Activated CD4-positive, alpha-beta T cell treated with anti-CD3 and anti-CD28 coated beads, Interleukin-2, amount 10 ng/mL, durations not matched to agents 24 days and 14 days (primary cell): ENCODE measurements at regions not wholly inside any gene's neighbourhood (a gene's known extent, or its start where the extent isn't known, plus 50 kb on each side); places are given as distances from the start of the nearest gene placed in this dataset.

Experiments
- DNase-seq: peaks from one replicate; pipeline ENCODE4 v3.0.0; 2022
- H3K27ac Mint-ChIP-seq: one replicate; pipeline ENCODE4 v1.8.0; 2022; ENCODE audit warnings: mild to moderate bottlenecking, mixed read lengths
- H3K27me3 Mint-ChIP-seq: one replicate; pipeline ENCODE4 v1.8.0; 2022; ENCODE audit warnings: mixed read lengths
- H3K36me3 Mint-ChIP-seq: one replicate; pipeline ENCODE4 v1.8.0; 2022; ENCODE audit warnings: low read depth, mild to moderate bottlenecking, mixed read lengths
- H3K4me1 Mint-ChIP-seq: one replicate; pipeline ENCODE4 v1.8.0; 2021; ENCODE audit warnings: mixed read lengths
- H3K4me3 Mint-ChIP-seq: one replicate; pipeline ENCODE4 v1.8.0; 2022; ENCODE audit warnings: mild to moderate bottlenecking, moderate library complexity, mixed read lengths
- H3K9me3 Mint-ChIP-seq: one replicate; pipeline ENCODE4 v1.8.0; 2021; ENCODE audit warnings: mixed read lengths
- intact Hi-C: fragments of 100-400 bp; cut with micrococcal nuclease; formaldehyde crosslinking; loops from one replicate; pipeline ENCODE4 v1.15.1; 2023

DNA sequence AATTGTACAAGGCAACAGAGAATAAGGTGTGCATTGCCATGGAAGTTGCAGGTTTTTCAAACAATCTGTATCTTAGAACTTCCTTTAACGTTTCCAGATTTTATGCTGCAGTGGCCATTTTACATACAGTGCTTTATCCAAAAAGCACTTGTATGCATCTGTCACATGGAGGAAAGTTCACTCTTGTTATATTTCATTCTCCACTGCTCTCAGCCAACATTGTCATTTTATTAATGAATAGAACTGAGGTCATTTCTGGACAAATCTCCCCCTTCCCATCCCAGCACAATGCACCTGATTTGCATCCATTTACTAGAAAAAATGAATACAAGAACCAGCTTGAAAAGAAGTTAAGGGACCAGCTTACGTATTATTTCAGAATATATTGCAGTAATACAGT, 342.0 kb downstream of the USP25 start:
- H3K27me3 Mint-ChIP-seq = no peaks in the 10 kb centered on the region
- DNase-seq = no peak
- no peak overlapping the region for H3K27ac Mint-ChIP-seq
- H3K9me3 Mint-ChIP-seq = no peaks in the 10 kb centered on the region
- no peak overlapping the region for H3K4me3 Mint-ChIP-seq
- intact Hi-C loops = no loop called here
- no peaks in the 10 kb centered on the region for H3K4me1 Mint-ChIP-seq
- H3K36me3 Mint-ChIP-seq = no peaks in the 10 kb centered on the region

DNA sequence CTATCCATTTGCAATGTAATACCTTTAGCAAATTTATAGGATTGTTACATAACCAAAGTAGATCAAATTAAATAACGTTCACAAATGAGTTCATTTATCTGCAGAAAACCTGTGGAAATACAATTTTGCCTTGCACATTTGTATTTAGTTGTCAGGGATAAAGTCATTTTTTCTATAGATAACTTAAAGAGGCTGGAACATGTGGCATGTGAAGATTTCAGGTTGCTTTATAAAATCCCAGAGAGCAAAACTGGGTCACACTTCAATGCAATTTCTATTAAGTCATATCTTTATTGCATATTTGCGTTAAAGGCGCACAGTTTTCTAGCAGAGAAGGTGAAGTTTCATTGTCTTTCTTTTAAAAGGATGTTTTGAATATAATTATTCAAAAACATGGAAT, 342.4 kb downstream of the USP25 start:
- H3K4me1 Mint-ChIP-seq = no peaks in the 10 kb centered on the region
- no peaks in the 10 kb centered on the region for H3K27me3 Mint-ChIP-seq
- no peak for DNase-seq
- intact Hi-C loops = no loop called here
- no peaks in the 10 kb centered on the region for H3K9me3 Mint-ChIP-seq
- no peak overlapping the region for H3K4me3 Mint-ChIP-seq
- no peak overlapping the region for H3K27ac Mint-ChIP-seq
- no peaks in the 10 kb centered on the region for H3K36me3 Mint-ChIP-seq

DNA sequence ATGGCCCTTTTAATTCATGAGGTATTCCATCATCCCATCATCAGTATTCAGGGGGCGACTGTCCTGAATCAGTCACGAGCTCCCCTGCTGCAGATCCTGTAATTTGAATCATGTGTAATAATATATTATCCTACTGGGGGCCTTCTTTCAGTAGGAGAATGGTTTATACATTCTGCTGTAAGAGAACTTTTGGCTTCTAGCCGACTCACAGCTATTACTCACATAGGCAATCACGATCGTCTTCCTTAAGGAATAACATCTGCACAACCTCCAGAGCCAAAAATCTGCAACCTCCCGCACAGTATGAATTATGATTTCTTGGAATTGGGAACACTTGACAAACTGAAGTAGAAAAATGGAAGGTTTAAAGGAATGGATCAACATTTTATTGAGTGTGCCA, 343.0 kb downstream of the USP25 start:
- no peaks in the 10 kb centered on the region for H3K27me3 Mint-ChIP-seq
- intact Hi-C loops = no loop called here

DNA sequence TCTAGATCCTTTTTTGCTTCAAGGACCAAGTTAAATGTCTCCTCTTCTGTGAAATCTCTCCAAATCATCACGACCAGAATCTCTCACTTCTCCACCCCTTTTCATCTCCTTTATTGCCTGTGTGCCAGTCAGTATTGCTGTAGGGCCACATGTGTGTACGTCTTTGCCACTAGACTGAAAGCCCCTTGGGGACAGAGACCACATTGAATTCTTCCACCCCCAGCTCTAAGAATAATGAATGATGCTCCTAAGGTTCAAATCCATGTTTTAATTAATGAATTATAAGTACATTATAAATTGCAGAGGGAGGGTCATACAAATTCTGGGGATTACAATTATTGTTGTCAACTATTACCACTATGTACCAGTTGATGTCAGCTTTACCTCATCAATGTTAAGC, 343.8 kb downstream of the USP25 start:
- no peak overlapping the region for H3K4me3 Mint-ChIP-seq
- H3K36me3 Mint-ChIP-seq = no peaks in the 10 kb centered on the region
- H3K9me3 Mint-ChIP-seq = no peaks in the 10 kb centered on the region
- H3K4me1 Mint-ChIP-seq = no peaks in the 10 kb centered on the region
- no peaks in the 10 kb centered on the region for H3K27me3 Mint-ChIP-seq
- intact Hi-C loops = no loop called here
- DNase-seq = no peak
- H3K27ac Mint-ChIP-seq = no peak overlapping the region

More for the DNA sequence above, 343.0 kb downstream of the USP25 start:
- no peaks in the 10 kb centered on the region for H3K9me3 Mint-ChIP-seq
- H3K27ac Mint-ChIP-seq = no peak overlapping the region
- H3K4me1 Mint-ChIP-seq = no peaks in the 10 kb centered on the region
- H3K36me3 Mint-ChIP-seq = no peaks in the 10 kb centered on the region
- H3K4me3 Mint-ChIP-seq = no peak overlapping the region
- DNase-seq = no peak

DNA sequence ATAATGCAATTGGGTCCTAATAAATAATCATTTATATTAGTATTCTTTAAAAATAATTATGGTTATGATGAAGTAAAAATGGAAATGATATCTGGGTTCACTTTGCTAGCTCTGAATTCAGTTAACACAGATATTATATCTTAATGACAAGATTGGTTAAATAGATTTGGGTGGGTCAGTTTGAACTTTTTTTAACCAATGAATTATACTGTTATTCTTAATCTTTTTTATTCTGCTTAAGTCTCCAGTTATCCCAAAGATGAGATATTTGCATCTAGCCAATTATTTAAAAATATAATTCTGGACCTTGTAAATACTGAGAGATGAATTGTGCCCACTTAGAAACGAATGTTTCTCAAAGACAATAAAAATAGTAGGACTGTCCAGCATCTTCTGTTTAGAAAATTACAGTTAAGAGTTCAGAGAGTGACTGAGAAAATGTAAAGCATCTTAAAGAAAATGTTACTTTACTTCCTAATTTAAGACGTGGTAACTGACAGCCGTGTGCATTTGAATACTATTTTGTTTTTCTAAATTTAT, 345.2 kb downstream of the USP25 start:
- Mint-ChIP-seq H3K9me3 (no peaks in the 10 kb centered on the region), H3K36me3 (no peaks in the 10 kb centered on the region), H3K4me1 (no peaks in the 10 kb centered on the region), H3K27me3 (no peaks in the 10 kb centered on the region), H3K27ac (no peak overlapping the region), H3K4me3 (no peak overlapping the region)
- intact Hi-C loops = no loop called here
- DNase-seq = no peak

DNA sequence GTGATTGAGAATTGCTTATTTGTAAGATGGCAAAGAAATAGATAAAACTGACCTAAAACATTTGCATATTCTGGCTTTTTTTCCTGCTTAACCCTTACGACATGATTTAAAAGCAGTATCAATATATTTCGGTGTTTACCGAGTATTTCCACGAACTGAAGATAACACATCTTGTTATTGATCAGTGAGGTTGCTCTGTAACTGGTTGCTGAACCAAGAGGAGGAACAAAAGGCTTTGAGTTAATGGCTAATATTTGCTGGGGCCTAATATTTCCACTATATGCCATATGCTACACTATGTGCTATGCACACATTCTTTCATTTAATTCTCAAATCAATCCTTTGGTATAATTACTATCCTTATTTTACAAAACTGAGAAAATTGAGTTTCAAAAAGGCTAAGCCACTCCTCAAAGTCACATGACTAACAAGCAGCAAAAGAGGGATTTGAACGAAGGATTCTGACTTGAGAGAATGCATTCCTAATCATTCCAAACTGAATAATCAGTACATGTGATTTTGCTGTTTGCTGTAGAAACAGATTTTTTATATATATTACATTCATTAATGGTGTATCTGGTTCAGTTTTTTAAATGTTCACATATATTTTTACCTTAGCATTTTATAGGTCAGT, 346.0 kb downstream of the USP25 start:
- H3K27ac Mint-ChIP-seq = no peak overlapping the region
- no peak overlapping the region for H3K4me3 Mint-ChIP-seq
- H3K4me1 Mint-ChIP-seq = no peaks in the 10 kb centered on the region
- intact Hi-C loops = no loop called here
- H3K36me3 Mint-ChIP-seq = no peaks in the 10 kb centered on the region
- DNase-seq = no peak
- no peaks in the 10 kb centered on the region for H3K27me3 Mint-ChIP-seq
- no peaks in the 10 kb centered on the region for H3K9me3 Mint-ChIP-seq

DNA sequence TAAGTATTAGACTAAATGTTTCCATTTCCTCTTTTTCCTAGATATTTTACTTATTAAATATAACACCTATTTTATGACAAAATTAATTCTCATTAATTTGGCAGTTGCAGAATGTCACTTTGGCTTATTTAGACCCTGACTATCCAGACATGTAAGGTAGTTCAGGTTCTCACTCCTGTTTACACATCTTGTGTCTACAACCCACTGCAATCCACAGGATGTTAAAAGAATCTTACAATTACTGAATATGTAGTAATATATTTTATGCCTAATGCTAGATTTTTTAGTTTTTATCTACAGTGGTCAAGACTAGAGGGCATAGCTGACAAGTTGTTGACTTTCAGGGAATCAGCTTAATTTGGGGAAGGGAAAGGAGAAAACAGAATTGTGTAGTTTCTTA, 346.7 kb downstream of the USP25 start:
- H3K36me3 Mint-ChIP-seq = no peaks in the 10 kb centered on the region
- no peak overlapping the region for H3K27ac Mint-ChIP-seq
- no peak overlapping the region for H3K4me3 Mint-ChIP-seq
- intact Hi-C loops = no loop called here
- DNase-seq = no peak
- H3K27me3 Mint-ChIP-seq = no peaks in the 10 kb centered on the region
- no peaks in the 10 kb centered on the region for H3K9me3 Mint-ChIP-seq
- no peaks in the 10 kb centered on the region for H3K4me1 Mint-ChIP-seq

DNA sequence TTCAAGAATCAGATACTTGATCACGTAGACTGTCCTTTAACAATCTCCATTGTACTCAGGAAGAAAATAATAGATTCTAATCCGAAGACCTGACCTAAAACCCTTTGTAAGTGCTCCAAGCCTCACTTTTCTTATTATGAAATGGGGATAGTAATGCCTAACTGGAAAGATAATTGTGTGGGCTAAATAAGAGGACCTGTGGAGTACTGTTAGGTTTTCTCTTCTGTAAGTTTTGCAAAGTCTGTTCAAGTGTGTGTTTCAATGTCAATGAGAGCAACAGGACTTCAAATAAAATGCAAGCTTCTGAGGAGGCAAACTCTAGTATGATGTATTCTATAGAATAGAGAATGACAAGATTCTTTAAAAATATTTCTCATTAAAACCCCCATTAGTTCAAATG, 348.6 kb downstream of the USP25 start:
- intact Hi-C loops = no loop called here
- no peaks in the 10 kb centered on the region for H3K4me1 Mint-ChIP-seq
- no peak overlapping the region for H3K27ac Mint-ChIP-seq
- no peak overlapping the region for H3K4me3 Mint-ChIP-seq
- DNase-seq = no peak
- H3K36me3 Mint-ChIP-seq = no peaks in the 10 kb centered on the region
- no peaks in the 10 kb centered on the region for H3K27me3 Mint-ChIP-seq
- no peaks in the 10 kb centered on the region for H3K9me3 Mint-ChIP-seq

DNA sequence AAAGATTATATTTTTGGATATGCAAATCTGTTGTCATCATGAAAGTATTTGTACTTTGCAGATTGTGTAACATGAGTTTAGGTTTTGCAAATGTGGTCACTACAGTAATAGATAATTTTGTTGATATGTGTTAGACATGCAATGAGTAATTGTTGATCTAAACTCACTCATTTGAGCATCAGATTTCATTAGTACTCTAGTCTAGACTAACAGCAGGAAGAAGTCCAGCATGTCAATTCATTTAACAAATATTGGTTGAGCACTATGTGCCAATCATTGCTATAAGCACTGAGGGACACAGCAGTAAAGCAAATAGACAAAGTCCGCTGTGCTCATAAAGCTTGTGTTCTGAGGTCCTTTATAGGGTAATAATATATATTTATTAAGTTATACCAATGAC, 350.0 kb downstream of the USP25 start:
- no peaks in the 10 kb centered on the region for H3K27me3 Mint-ChIP-seq
- no peak overlapping the region for H3K4me3 Mint-ChIP-seq
- no peaks in the 10 kb centered on the region for H3K36me3 Mint-ChIP-seq
- intact Hi-C loops = loop anchor here (5.0 kb wide), 1 partner anchor 252 kb away; no protein-coding TSS in a partner anchor
- no peaks in the 10 kb centered on the region for H3K9me3 Mint-ChIP-seq
- no peaks in the 10 kb centered on the region for H3K4me1 Mint-ChIP-seq
- DNase-seq = no peak
- H3K27ac Mint-ChIP-seq = no peak overlapping the region

DNA sequence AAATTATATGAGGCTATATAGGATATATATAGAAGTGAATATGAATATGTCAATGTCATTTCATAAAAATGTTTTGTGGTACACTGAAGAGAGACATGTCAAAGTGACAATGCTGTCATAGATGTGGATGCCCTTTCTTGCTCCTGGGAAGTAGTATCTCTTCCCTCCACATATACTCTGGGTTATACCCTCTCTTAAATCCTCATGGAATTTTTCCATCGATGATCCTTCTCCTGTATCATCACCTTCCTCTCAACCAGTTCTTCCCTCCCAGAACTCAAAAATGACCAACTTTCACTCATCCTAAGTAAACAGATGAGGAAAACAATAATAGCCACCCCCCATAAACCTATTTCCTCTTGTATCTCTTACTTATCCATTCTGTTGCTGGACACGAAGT, 351.5 kb downstream of the USP25 start:
- no peak overlapping the region for H3K27ac Mint-ChIP-seq
- H3K4me3 Mint-ChIP-seq = no peak overlapping the region
- H3K36me3 Mint-ChIP-seq = no peaks in the 10 kb centered on the region
- no peaks in the 10 kb centered on the region for H3K9me3 Mint-ChIP-seq
- H3K4me1 Mint-ChIP-seq = no peaks in the 10 kb centered on the region
- intact Hi-C loops = loop anchor here (5.0 kb wide), 1 partner anchor 251 kb away; no protein-coding TSS in a partner anchor
- no peaks in the 10 kb centered on the region for H3K27me3 Mint-ChIP-seq
- no peak for DNase-seq

DNA sequence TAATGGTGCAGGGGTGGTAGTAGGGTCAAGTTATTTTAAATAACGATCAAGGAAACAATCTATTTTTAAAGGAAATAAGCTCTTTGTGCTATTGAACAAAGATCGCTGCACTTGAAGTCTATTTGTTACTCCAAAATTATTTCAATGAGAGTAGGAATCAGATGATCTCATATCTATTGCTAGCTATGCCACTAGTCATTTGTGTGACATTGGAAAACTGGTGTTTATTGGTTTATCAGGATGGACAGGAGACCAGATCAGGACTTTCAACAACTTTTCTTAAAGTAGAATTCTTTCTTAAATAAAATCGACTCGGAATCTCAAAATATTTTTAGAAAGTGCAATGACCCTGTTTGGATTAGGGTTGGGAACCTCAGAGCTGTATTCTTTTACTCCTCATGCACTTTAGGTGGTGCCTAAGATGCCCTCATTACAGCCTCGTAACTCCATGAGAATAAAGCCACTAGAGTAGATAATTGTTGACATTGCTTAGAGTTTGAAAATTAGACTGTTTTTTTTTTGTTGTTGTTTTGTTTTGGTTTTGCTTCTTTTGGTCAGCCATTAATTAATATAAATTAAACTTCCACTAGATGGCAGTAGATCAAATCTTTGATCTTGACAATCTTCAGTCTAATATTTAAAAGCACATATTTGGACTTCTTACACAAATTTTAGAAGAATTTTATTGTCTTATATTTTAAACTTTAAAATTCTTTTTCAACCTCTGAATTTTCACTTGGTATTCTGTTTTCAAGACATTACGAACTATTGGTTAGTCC, 352.4 kb downstream of the USP25 start:
- Mint-ChIP-seq H3K27ac (no peak overlapping the region), H3K4me3 (no peak overlapping the region), H3K4me1 (no peaks in the 10 kb centered on the region), H3K9me3 (no peaks in the 10 kb centered on the region), H3K27me3 (no peaks in the 10 kb centered on the region), H3K36me3 (no peaks in the 10 kb centered on the region)
- no peak for DNase-seq
- intact Hi-C loops = loop anchor here (5.0 kb wide), 1 partner anchor 250 kb away; no protein-coding TSS in a partner anchor

DNA sequence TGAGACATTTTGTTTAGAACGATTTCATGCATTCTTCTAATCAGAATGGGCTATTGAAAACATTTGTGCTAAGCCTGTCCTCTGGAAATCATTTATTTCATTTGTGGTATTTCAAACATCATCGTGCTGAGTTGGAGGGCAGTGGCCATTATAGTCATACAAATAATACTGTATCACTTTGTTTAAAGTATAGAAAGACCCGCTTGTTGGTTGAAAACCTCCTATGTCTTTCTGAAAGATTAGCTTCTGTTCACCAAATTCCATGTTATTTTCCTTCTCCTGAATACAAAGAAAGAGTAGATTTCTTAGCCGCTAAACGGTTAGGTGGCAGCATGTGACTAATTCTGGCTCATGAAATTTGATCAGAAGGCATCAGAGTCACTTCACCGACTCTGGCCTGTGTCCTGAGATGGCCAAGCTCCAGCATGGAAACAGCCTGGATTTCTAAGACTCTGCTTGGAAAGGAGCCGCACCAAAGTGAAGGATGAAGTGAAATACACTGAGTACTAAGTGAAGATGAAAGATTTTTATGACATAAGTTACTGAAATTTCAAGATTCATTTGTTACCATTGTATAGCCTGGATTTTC, 355.1 kb downstream of the USP25 start:
- H3K4me1 Mint-ChIP-seq = no peaks in the 10 kb centered on the region
- intact Hi-C loops = loop anchor here (5.0 kb wide), 1 partner anchor 247 kb away; no protein-coding TSS in a partner anchor
- no peak for DNase-seq
- H3K27ac Mint-ChIP-seq = no peak overlapping the region
- no peak overlapping the region for H3K4me3 Mint-ChIP-seq
- no peaks in the 10 kb centered on the region for H3K9me3 Mint-ChIP-seq
- H3K36me3 Mint-ChIP-seq = no peaks in the 10 kb centered on the region
- no peaks in the 10 kb centered on the region for H3K27me3 Mint-ChIP-seq

DNA sequence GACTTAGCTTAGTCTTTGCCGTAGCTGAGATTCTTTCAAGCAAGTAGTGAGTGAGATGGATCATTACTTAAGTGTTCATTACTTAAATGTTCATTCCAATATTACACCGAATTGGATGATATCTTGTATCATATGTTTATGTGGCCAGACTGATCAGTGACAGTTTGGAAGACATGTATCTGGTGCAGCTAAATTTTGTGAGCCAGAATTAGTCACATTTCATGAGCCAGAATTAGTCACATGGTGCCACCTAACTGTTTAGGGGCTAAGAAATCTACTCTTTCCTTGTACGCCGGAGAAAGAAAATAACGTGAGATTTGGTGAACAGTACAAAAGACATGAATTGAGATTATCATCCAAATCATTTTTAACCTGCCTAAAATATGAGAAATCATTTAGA, 355.6 kb downstream of the USP25 start:
- H3K36me3 Mint-ChIP-seq = no peaks in the 10 kb centered on the region
- intact Hi-C loops = no loop called here
- H3K27ac Mint-ChIP-seq = no peak overlapping the region
- no peaks in the 10 kb centered on the region for H3K4me1 Mint-ChIP-seq
- H3K9me3 Mint-ChIP-seq = no peaks in the 10 kb centered on the region
- H3K27me3 Mint-ChIP-seq = no peaks in the 10 kb centered on the region
- DNase-seq = no peak
- no peak overlapping the region for H3K4me3 Mint-ChIP-seq

DNA sequence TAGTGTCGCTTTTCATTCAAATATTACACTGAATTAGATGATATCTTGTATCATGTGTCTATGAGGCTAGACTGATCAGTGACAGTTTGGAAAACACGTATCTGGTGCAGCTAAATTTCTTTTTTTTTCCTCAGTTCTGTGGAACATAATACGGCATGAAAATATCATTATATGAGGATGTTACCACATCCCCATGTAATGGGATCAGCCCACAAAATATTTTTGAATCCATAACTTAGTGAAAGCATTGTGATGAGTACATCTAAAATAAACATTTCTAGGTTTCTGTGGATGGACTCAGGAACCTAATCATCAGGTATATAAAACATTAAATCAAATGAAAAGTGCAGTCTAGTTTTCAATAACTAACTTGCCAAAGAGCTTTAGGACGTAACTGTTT, 356.3 kb downstream of the USP25 start:
- H3K27me3 Mint-ChIP-seq = no peaks in the 10 kb centered on the region
- intact Hi-C loops = no loop called here
- H3K27ac Mint-ChIP-seq = no peak overlapping the region
- DNase-seq = no peak
- no peaks in the 10 kb centered on the region for H3K36me3 Mint-ChIP-seq
- no peaks in the 10 kb centered on the region for H3K4me1 Mint-ChIP-seq
- no peaks in the 10 kb centered on the region for H3K9me3 Mint-ChIP-seq
- no peak overlapping the region for H3K4me3 Mint-ChIP-seq
